H1 (cell line): ENCODE measurements at regions not wholly inside any gene's neighbourhood (a gene's known extent, or its start where the extent isn't known, plus 50 kb on each side); places are given as distances from the start of the nearest gene placed in this dataset.

Experiments used
- KDM1A ChIP-seq: fragments of 200-600, 300-600 bp; sonication (generic); IDR thresholded peaks from 2 replicates; pipeline ENCODE4 v1.7.1; 2016; ENCODE audit warnings: mild to moderate bottlenecking, low read length, borderline replicate concordance
- RNF2 ChIP-seq: fragments of 200-900, 300-1000 bp; sonication (generic); IDR thresholded peaks from 2 replicates; pipeline ENCODE4 v1.7.1; 2016; ENCODE audit warnings: borderline replicate concordance, low read depth, mild to moderate bottlenecking, antibody characterized with exemption, low read length; ENCODE audit not compliant: poor library complexity, severe bottlenecking; ENCODE audit errors: missing control alignments
- TF ChIP-seq, protein P1 (sequence below): IDR thresholded peaks from 2 replicates; pipeline ENCODE4 v1.6.1; 2012; ENCODE audit warnings: inconsistent platforms

DNA sequence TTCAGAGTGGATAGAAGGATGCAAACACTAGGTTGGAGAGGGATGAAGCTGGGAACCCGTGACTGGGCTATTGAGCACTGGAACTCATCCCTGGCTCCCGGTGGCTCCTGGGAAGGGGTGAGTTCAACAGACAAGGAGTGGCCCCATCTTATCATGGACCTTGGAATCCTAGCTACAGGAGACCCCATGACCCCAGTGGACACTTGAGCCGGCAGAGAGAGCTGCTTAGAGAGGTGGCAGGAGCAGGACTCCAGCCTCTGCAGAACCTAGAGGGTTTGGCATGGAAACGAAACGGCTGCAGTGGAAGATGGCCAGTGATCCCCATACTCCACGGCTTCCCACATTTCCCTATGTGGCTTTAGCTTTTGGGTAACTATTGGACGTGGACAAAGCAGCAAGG lies 205.8 kb upstream of the SPANXN1 start (continued):
- TF ChIP-seq, protein P1, sequence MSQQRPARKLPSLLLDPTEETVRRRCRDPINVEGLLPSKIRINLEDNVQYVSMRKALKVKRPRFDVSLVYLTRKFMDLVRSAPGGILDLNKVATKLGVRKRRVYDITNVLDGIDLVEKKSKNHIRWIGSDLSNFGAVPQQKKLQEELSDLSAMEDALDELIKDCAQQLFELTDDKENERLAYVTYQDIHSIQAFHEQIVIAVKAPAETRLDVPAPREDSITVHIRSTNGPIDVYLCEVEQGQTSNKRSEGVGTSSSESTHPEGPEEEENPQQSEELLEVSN: no peak
- TF ChIP-seq KDM1A (no peak), RNF2 (no peak)
- TF ChIP-seq, all 59 proteins: peak for 0
